ENCODE measurements at regions not wholly inside any gene's neighbourhood (a gene's known extent, or its start where the extent isn't known, plus 50 kb on each side); places are given as distances from the start of the nearest gene placed in this dataset.
A peak's percentile ranks its signal among the peaks of the same experiment; 100 is the strongest.

GRCh38 chr14:76651410-76652055, 109.7 kb upstream of the VASH1 start:
- no peak for TF ChIP-seq CTCF (IDR thresholded peaks at IDR 0.05; ENCODE audit: low read depth, low read length)
- no peaks in the 10 kb centered on the region for H3K36me3 ChIP-seq
- H3K27ac ChIP-seq, result no peak overlapping the region
- no peaks in the 10 kb centered on the region for H3K9me3 ChIP-seq (ENCODE audit: low read depth)
- H3K4me1 ChIP-seq (ENCODE audit: low read depth), result no peaks in the 10 kb centered on the region
- no peak overlapping the region for H3K4me3 ChIP-seq
- H3K27me3 ChIP-seq, result no peaks in the 10 kb centered on the region
- no peak for DNase-seq (ENCODE audit: low read depth in 1 of 2, low spot score in 1 of 2)

GRCh38 chr14:76653875-76654572, 107.2 kb upstream of the VASH1 start:
- Histone ChIP-seq H3K4me3 (no peak overlapping the region), H3K4me1 (ENCODE audit: low read depth) (no peaks in the 10 kb centered on the region), H3K9me3 (ENCODE audit: low read depth) (no peaks in the 10 kb centered on the region), H3K36me3 (no peaks in the 10 kb centered on the region), H3K27me3 (no peaks in the 10 kb centered on the region), H3K27ac (no peak overlapping the region)
- DNase-seq (ENCODE audit: low read depth in 1 of 2, low spot score in 1 of 2), result no peak
- TF ChIP-seq CTCF (IDR thresholded peaks at IDR 0.05; ENCODE audit: low read depth, low read length), result no peak

GRCh38 chr14:76654573-76655108, 106.6 kb upstream of the VASH1 start:
- Histone ChIP-seq H3K9me3 (ENCODE audit: low read depth) (no peaks in the 10 kb centered on the region), H3K27me3 (no peaks in the 10 kb centered on the region), H3K4me1 (ENCODE audit: low read depth) (no peaks in the 10 kb centered on the region), H3K36me3 (no peaks in the 10 kb centered on the region), H3K4me3 (no peak overlapping the region), H3K27ac (no peak overlapping the region)
- DNase-seq (ENCODE audit: low read depth in 1 of 2, low spot score in 1 of 2), result peak in 1 of 2 donors; percentile 8
- TF ChIP-seq CTCF (IDR thresholded peaks at IDR 0.05; ENCODE audit: low read depth, low read length), result no peak

- no peaks in the 10 kb centered on the region for H3K36me3 ChIP-seq
Measured at GRCh38 chr14:76655331-76655730, 105.9 kb upstream of the VASH1 start.

GRCh38 chr14:76656592-76656991, 104.7 kb upstream of the VASH1 start:
- no peak for DNase-seq (ENCODE audit: low read depth in 1 of 2, low spot score in 1 of 2)
- H3K4me3 ChIP-seq, result no peak overlapping the region
- TF ChIP-seq CTCF (IDR thresholded peaks at IDR 0.05; ENCODE audit: low read depth, low read length), result no peak
- no peaks in the 10 kb centered on the region for H3K4me1 ChIP-seq (ENCODE audit: low read depth)
- no peaks in the 10 kb centered on the region for H3K27me3 ChIP-seq
- H3K27ac ChIP-seq, result no peak overlapping the region
- no peaks in the 10 kb centered on the region for H3K36me3 ChIP-seq
- no peaks in the 10 kb centered on the region for H3K9me3 ChIP-seq (ENCODE audit: low read depth)

More at GRCh38 chr14:76655331-76655730, 105.9 kb upstream of the VASH1 start:
- DNase-seq (ENCODE audit: low read depth in 1 of 2, low spot score in 1 of 2), result no peak
- H3K4me1 ChIP-seq (ENCODE audit: low read depth), result no peaks in the 10 kb centered on the region
- no peak overlapping the region for H3K27ac ChIP-seq
- H3K9me3 ChIP-seq (ENCODE audit: low read depth), result no peaks in the 10 kb centered on the region
- H3K4me3 ChIP-seq, result no peak overlapping the region
- no peaks in the 10 kb centered on the region for H3K27me3 ChIP-seq
- TF ChIP-seq CTCF (IDR thresholded peaks at IDR 0.05; ENCODE audit: low read depth, low read length), result no peak

Measured in cardiac muscle cell (in vitro differentiated cells and primary cell).